ENCODE measurements at regions not wholly inside any gene's neighbourhood (a gene's known extent, or its start where the extent isn't known, plus 50 kb on each side); places are given as distances from the start of the nearest gene placed in this dataset.

- H3K4me3 ChIP-seq (ENCODE audit: low read depth, low read length): no peak overlapping the region
- TF ChIP-seq CTCF (IDR thresholded peaks at IDR 0.05; ENCODE audit: low read depth, low read length, missing control alignments): no peak
- no peak for DNase-seq (ENCODE audit: low read depth)
These were observed 193.2 kb upstream of the FOXD3 start for GRCh38 chr1:63129184-63129583.

- H3K4me3 ChIP-seq (ENCODE audit: low read depth, low read length): no peak overlapping the region
- DNase-seq (ENCODE audit: low read depth): no peak
- TF ChIP-seq CTCF (IDR thresholded peaks at IDR 0.05; ENCODE audit: low read depth, low read length, missing control alignments): no peak
These were observed 192.5 kb upstream of the FOXD3 start for GRCh38 chr1:63129855-63130254.

GRCh38 chr1:63134501-63135173 lies 187.7 kb upstream of the FOXD3 start:
- TF ChIP-seq CTCF (IDR thresholded peaks at IDR 0.05; ENCODE audit: low read depth, low read length, missing control alignments): no peak
- DNase-seq (ENCODE audit: low read depth): no peak
- H3K4me3 ChIP-seq (ENCODE audit: low read depth, low read length): no peak overlapping the region

GRCh38 chr1:63135174-63135512 lies 187.2 kb upstream of the FOXD3 start:
- no peak for TF ChIP-seq CTCF (IDR thresholded peaks at IDR 0.05; ENCODE audit: low read depth, low read length, missing control alignments)
- no peak for DNase-seq (ENCODE audit: low read depth)
- no peak overlapping the region for H3K4me3 ChIP-seq (ENCODE audit: low read depth, low read length)

- H3K4me3 ChIP-seq (ENCODE audit: low read depth, low read length): no peak overlapping the region
- DNase-seq (ENCODE audit: low read depth): no peak
- no peak for TF ChIP-seq CTCF (IDR thresholded peaks at IDR 0.05; ENCODE audit: low read depth, low read length, missing control alignments)
These were observed 186.6 kb upstream of the FOXD3 start for GRCh38 chr1:63135801-63136200.

GRCh38 chr1:63142001-63142400 lies 180.4 kb upstream of the FOXD3 start:
- no peak for DNase-seq (ENCODE audit: low read depth)
- H3K4me3 ChIP-seq (ENCODE audit: low read depth, low read length): no peak overlapping the region
- no peak for TF ChIP-seq CTCF (IDR thresholded peaks at IDR 0.05; ENCODE audit: low read depth, low read length, missing control alignments)

- no peak overlapping the region for H3K4me3 ChIP-seq (ENCODE audit: low read depth, low read length)
- no peak for DNase-seq (ENCODE audit: low read depth)
- no peak for TF ChIP-seq CTCF (IDR thresholded peaks at IDR 0.05; ENCODE audit: low read depth, low read length, missing control alignments)
These were observed 178.9 kb upstream of the FOXD3 start for GRCh38 chr1:63143482-63143881.
